ENCODE measurements at regions not wholly inside any gene's neighbourhood (a gene's known extent, or its start where the extent isn't known, plus 50 kb on each side); places are given as distances from the start of the nearest gene placed in this dataset.

DNA sequence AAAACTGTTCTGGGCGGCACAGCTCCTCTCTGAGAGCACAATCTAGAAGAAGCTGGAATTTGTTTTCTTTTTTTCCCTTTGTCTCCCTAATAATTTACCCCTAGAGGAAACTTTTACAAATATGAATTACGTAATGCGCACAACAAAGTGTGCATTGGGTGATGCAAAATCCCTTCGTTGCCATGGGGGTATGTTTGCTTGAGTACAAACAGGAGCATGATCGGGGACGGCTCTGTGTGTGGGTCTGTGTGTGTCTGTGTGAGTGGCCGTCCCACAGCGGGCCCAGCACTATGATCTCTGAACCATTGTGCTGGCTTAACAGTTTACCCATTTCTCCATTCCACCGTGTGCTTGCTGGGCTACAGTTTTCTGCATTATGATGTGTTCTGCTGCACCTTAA lies 278.2 kb downstream of the CDC5L start:
- no peak for DNase-seq

DNA sequence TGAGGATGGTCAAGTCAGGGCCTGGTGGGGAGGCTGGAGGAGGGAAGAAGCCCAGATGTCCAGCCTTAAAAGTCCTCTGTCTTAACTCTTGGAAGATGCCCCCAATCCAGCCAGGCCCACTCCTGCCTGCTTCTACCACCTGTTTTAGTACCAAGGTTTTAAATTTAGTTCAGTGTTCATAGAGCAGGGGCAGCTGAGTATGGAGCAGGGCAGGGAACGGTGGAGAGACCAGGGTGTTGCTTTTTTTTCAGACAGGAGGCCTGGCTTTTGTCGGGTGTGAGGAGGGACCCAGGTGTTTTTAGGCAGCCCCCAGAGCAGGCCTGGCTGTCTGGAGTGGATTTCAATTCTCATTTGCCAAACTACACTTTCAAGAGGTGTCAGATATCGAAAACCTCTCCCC lies 278.8 kb downstream of the CDC5L start:
- DNase-seq, result no peak

DNA sequence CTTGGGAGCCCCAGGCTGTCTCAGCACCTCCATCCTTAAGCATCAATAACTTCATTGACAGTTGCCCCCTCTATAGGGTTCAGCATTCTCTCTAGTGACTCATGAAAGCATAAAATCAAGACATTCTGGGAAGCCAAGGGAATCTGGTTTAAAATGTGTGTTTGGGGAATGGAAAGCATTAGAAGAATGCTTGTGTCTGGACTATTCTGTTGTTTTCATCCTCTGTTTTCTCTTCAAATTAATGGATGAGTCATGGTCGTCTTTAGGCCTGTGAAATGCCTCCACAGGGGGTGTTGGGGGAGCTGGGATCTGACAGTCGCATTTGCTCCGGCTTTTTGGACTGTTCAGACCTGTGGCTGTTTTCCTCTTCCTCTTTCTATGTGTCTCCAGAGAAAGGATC lies 279.7 kb downstream of the CDC5L start:
- no peak for DNase-seq

DNA sequence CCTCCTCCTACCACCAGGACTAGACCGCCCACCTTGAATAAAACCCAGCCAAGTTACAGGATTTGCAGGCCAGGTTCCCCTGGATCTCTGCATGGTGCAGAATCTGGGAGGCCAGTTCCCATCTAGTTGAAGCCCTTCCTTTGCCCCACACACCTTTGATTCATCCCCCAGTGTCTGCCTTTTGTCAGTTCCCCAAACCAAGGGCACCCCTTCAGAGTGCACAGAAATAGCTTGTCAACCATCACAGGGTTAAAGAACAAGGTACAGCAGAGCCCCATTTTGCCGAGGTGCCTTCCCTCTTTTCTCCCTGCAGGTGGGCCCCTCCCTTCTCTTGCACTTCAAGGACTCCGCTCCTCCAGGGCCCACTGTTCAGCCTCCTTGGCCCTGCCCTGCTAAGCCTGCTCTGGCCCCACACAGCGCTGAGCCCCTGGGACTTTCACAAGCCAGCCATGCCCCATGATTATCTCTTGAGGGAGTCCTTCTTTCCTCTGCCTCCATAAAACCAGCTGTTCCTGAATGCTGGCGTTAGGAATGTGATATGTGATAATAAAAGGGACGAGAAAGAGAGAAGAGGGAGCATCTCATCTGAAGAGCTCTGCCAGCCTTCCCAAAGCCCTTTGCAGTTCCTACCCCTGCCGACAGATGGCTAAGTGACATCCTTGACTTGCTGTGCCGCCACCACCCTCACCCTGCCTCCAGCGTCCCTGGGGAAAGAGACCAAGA lies 280.3 kb downstream of the CDC5L start:
- DNase-seq, result no peak

DNA sequence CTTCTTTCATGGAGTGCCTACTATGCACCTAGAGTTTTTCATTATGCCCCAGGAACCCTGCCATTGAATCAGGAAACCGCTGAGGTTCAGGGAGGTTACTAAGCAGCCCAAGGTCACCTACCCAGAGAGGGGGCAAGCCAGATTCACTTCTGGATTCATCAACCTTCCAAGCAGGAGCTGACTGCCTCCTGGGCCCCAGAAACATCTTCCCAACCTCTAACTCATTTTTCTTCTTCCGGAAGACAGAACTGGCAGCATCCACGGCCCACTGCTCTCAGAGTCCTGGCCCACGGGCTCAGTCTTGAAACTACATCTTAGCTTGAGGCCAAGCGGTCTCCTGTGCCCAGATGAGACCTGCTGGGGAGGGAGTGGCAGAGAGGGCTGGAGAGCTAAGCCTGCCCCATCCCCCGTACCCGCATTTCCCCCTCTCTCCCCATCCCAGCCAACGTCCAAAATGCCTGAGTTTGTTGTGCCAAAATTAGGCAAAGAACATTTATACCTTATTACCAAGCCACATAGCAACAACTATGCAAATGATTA lies 281.0 kb downstream of the CDC5L start:
- no peak for DNase-seq

DNA sequence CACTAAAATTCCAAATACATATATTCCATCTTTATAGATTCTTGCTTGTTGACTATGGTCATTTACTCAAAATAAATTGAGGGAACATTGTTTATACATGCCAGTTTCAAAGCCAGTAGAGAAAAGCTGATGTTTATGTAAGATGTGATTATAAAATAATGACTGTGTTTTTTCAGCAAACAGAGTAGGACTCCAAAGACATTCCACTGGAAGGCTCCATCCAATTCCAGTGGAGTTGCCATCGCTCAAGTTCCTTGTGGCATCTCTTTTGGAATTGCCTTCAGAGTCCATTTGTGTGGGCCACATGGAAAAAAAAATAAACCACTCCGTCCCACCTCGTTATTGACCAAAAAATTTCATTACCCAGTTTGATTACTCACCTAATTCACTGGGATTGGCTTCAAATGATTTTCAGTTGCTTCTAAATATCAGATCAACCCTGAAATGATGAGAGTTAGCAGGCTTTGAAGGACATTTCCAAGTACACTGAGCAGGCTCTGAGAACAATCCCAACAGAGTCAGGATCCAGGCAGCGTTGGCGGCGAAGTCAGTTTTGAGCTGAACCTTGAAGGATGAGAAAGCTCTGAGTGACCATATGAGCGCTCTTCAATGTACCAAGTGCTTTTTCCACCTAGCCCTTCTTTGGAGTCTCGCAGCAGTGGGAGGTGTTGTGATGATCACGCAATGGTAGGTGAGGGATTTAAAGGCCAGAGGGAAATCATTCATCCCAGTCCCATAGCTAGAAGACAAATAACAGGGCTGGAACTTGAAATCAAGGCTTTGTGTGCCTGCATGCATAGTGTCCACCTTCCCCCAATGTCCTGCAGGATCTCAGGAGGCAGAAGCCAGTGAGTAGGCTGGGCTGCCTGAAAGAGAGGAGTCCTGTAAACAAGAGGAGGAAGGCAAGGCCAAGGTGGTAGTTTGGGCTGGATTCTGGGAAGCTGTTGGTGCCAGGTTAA lies 281.7 kb downstream of the CDC5L start:
- no peak for DNase-seq

DNA sequence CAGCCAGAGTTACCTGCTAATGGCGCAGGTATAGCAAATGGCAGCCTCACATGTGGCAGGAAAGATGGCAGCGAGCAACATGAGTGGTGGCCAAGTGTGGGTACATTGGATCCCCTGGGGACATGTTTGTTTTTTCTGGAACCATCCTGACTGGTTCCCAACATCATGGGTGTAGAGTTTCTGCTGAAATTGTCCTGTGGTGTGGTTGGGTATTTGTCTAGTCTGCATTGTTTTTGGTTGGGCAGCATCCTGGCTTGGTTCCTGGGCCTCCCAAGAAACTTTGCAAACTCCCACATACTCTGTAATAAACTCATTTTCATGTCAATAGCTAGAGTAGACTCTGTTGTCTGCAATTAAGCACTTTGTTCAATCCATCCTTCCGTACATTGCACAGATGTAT lies 282.6 kb downstream of the CDC5L start:
- no peak for DNase-seq

DNA sequence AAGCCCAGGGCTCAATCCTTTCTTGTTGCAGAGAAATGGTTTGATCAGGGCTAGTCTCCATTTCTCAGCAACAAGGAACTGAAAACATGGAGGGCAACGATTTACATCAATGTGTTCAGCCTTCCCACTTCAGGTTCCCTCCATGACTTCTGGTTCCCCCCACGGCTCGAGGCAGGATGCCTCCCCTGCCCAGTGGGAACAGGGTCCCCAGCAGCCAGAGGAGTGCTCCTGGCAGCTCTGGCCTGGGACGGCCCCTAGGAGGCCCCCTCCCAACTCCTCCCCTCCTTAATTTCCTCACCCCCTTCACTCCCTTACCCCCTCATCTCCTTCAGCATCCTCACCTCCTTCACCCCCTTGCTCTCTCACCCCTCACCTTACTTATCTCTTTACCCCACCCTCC lies 283.8 kb downstream of the CDC5L start:
- DNase-seq, result no peak

DNA sequence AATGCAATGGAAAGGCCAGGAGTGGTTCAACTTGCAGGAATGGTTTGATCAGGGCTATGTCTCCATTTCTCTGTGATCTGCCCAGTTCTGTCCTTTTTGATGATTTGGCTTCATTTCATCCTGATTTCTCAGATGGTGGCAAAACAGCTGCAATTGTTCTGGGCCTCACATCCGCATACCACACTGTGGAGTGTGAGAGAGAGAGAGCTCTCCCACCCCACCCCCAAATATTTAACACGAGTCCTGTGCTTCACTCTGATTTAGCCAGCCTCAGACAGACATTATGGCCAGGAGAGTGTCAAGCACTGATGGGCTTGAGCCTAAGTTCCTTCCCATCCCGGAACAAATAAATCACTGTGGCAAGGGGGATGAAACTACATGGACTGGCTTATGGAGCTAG lies 284.6 kb downstream of the CDC5L start:
- DNase-seq, result no peak

DNA sequence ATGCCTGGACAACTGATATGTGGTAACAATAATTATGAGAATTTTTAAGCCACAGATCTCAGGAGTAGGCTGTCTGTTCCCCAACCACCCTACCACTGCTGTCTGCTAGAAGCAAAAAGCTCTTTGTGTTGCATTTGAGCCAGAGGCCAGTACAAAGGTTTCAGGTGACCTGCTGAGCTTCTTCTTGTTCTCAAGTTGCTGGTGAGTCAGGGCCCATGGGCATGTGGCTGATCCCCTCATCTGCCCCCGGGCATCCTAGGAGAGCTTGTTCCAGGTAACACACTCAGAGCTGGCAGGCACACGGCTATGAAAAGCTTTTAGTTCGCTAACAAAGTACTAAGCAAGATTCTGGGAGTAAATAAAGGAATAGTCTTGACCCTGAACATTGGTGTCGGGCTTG lies 285.3 kb downstream of the CDC5L start:
- no peak for DNase-seq

DNA sequence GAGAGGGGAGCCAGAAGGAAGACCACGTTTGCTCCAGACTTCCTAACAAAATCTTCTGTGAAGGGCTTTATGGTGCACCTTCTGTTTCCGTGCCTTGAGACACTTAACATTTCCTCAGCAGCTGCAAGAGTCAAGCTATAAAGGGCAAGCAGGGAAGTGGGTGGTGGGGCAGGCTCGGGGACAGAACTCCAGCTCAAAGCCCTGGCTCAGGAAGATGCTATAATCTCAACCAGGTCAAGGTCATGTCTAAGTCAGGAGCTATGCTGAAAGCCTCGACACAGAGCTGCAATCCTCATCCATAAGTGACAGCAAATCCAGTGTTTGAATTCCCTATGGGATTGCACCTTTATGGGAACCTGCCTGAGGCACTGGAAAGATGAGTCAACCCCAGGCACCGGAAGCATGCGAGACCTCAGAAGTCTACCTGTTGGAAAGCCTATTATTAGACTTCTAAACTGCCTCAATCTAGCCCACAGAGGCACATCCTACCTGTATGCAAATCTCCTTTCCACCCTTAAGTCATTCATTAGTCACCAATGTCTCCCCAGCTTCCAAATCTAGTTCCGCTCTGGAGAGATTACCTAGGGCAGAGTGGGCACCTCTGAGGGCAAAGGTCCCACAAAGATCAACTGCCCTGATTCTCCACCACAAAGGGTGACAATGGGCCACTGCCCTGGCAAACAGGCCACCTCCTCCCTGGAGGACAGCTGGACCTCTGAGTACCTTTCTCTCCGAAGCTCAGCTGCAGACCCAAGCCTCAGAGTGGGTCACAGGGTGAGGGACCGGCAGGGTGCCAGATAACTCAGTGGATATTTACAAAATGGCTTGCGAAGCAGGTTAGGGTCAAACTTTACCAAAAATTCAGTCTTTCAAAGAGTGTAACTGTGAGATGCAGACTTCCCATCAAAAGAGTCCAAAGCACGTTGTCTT lies 287.0 kb downstream of the CDC5L start:
- no peak for DNase-seq

DNA sequence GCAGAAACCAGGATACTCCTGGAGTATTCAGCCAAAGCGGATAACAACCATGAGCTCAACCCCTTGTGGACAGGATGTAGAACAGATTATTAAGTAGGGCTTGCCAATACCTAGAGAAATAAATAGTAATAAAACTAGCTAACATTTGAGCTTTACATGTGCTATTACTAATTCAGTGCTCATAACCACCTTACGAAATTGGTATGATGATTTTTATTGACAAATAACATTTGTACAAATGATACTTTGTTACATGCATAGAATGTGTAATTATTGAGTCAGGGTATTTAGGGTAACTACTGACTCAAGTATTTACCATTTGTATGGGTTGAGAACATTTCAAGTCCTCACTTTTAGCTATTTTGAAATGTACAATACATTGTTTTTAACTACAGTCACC lies 287.9 kb downstream of the CDC5L start:
- no peak for DNase-seq

DNA sequence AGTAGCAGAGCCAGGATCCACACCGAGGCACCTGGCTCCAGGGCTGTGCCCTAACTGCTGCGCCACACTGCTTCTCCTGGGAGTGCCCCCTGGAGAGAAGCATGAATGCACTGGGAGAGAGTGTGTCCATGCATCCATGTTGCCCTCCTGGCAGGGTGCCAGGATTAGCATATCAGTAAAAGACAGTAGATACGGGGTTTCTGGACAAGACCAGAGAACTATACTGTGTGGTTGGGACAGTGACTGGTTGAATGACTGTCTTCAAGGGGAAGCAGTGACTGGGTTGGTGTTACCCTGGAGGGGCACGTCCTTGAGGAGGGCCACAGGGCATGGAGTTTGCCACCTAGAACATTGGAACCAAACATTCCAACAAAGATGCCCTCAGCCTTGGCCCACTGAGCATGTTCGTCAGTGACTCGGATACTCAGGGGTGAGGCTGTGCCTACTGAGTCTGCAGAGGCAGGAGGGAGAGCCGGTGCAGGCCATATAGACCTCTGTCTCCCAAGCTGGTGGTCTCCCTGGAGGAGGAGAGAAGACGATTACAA lies 288.8 kb downstream of the CDC5L start:
- DNase-seq, result no peak

DNA sequence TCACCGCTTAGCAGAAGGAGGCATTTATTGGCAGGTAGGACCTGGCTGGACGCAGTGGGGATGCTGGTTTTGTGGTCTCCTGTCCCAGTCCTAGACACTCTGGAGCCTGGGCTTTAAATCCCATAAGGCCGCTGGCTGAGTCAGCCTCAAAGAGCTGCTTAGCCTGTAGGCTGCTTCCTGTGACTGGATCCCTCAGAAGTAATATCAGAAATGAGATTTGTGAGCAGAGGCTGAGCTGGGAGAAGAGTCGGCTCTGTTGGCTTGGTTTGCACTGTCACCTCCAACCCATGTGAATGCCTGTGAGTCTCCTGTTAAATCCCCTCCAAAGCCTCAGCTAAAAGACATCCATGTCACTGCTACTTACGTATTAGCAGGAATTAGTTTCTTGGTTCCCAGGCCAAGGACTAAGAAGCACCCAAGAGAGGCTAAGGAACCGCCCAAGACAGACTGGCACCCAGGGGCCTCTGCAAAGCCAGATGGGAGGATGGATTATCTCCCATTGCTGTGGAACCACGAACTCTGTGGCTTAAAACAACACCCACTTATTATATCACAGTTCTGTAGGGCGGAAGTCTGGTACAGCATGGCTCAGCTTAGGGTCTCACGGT lies 289.4 kb downstream of the CDC5L start:
- DNase-seq, result no peak

DNA sequence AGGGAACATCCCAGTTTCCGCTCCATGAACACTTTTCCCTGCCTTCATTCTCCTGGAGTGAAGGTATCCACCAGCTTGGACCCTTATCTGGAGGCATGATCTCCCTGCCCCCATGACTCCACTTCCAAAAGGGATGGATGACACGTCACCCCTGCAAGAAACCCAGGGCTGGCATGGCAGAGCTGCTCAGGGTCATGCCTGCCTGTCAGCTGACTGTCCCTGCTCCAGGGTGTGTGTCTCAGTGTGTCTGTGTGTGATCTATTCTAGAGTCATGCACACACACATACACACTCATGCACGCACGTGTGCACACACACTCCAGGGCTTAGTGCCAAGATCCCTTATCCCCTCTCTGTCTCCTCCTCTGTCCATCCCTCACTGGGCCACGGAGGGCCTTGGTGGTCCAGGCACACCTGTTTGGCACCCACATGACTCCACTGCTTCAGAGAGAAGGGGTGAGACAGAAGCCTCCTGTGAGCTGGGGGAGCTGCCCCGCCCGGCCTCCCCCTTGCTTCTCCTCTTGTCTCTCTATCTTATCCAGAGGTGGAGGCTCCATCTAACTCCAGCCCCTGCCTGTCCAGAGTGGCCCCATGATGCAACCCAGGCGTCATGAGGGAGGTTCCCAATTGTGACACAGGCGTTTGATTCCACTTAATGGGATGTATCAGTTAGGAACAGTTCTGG lies 290.9 kb downstream of the CDC5L start:
- no peak for DNase-seq

DNA sequence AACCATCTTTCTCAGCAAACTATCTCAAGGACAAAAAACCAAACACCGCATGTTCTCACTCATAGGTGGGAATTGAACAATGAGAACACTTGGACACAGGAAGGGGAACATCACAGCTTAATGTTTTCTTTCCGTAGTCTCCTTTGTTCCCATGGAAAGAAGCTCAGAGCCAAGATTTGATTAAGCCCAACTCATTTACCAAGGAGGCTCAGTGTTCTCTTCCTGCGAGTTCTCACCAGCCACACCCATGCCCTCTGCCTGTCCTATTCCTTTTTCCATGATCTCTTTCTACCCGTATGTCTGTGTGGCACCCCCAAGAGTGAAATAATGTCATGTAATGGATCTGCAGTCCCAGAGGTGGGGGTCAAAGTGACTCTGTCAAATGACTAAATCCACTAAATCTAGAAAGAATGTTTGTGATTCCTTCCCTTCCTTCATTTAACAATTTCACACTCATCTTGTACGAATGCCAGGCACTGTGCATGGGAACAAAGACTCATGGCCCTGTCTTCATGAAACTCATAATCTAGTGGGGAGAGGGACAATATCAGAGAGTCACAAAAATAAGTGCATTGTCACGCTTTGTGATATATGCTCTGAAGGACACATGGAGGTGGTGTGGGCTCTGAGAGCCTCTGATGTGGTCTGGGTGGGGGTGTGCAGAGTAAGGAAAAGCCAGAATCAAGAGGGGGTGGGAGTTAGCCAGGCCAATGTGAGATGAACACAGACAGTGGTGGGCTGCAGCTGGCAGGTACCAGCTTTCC lies 292.1 kb downstream of the CDC5L start:
- DNase-seq, result no peak

DNA sequence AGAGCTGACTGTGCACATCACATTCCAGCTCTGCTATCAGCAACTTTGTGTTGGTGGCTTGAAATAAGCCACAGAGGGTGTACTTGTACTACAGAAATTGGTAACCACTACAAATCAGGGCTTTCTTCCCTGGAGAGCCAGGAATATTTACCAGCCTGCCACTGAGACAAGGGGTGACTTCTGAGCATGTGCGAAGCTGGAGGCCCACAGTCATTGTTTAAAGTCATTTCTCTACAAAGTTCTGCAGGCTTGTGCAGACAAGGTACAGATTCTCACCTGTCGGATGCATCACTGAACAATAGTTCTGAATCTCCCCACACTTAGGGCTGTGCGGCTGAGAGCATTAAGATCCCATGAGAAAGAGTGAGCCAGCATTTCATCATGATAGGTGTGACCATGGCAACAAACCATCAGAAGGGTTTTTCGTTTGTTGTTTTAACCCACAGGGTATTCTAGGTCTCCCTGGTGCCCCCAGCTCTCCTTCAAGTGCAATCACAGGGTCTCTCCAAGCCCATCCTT lies 292.8 kb downstream of the CDC5L start:
- no peak for DNase-seq

DNA sequence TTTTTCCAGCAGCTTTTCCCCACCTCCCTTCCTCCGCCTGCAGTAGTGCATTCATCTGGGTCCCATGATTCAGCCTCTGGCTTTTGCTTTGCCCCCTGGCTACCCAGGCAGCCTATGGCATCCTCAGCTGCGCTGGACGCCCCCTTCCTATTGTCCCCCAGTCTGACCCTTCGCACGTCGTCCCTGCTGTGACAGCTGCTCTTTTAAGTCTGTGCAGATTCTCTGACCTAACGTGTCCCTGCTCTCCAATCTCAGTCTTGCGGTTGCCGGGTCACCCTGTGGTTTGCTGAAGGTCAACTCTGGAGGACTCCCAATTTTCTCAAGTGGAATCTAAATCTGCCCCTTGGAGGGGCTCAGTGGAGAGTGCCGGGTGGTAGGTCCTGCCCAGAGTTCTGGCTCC lies 294.3 kb downstream of the CDC5L start:
- no peak for DNase-seq

DNA sequence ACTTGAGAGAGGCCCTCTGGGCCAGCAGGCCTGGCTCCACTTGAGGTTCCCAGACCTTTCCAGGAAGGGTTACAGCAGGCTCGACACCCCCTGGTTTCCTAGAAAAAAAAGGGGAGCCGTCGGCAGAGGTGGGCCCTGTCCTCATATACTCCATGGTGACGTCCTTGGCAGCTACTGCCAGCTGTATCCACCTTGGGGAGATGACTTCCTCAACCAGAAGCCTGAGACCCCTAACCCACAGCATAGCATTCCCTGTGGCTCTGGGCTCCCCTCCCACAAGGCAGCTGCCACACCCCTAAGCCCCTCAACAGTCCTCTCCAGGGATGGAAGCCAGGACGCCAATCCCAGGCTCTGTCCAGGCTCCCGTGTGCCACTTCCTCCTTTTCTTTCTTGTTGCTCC lies 294.8 kb downstream of the CDC5L start:
- DNase-seq, result no peak

DNA sequence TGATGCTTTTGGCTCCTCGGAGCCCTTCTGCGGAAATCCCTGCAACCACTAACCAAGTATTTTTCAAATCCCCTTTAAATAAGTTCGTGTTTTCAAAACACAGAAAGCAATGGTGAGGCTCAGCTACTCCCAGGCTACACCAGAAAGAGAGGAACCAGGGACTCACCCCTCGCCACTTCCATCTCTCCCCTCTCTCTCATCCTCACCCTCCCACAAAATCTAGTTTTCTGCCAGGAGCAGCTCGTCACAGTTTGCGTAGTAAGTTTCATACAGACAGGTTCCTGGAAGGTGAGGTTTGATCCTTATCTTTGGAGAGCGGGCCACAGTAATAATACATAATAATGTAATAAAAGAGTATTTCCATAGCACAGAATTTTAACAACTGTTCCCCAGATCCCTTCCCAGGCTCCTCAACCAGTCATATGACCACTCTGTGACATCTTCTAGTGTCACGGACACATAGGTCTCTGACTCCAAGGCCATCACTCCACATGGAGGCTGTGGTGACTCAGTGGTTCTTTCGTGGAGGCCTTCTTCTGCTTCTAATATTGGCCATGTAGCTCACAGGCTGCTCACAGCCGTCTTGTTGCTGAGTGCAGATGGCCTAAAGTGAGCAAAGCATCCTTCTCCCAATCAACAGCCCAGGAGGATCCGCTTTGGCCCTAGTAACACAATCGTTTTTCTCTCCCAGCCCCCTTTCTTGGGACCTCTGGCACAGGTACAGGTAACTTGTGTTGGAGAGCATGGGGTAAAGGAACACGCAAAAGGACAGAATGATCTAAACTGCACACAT lies 295.7 kb downstream of the CDC5L start:
- no peak for DNase-seq
